Right ventricle myocardium inferior (tissue), 1 donor: ENCODE measurements at regions not wholly inside any gene's neighbourhood (a gene's known extent, or its start where the extent isn't known, plus 50 kb on each side); places are given as distances from the start of the nearest gene placed in this dataset.

Experiments
- ATAC-seq: fragments of 200-7000 bp; cut with Tn5 transposase; one replicate; pipeline ENCODE4 v1.9.1; 2020; ENCODE audit warnings: mild to moderate bottlenecking, moderate library complexity
- DNase-seq: peaks from one replicate; pipeline ENCODE4 v3.0.0; 2021; ENCODE audit errors: missing footprints
- intact Hi-C: fragments of 100-400 bp; cut with DNase I; formaldehyde crosslinking; loops from one replicate; pipeline ENCODE4 v1.11.0; 2022
- donor health status: DM: no; HTN: yes; CAD: no; lungs with severe emphysema.

- ATAC-seq (peak; percentile 82), DNase-seq (peak; percentile 78)
- intact Hi-C loops = loop anchor here (10.0 kb wide), 1 partner anchor 348 kb away; the partner anchor contains the start of gene TLN2
Measured at GRCh38 chr15:62742409-62743171, 300.0 kb upstream of the TPM1 start.

GRCh38 chr15:62745621-62746225 is 296.8 kb upstream of the TPM1 start:
- ATAC-seq = no peak
- no peak for DNase-seq
- intact Hi-C loops = loop anchor here (10.0 kb wide), 1 partner anchor 351 kb away; the partner anchor contains the start of gene TLN2

- ATAC-seq (no peak), DNase-seq (no peak)
- intact Hi-C loops = loop anchor here (10.0 kb wide), 1 partner anchor 353 kb away; the partner anchor contains the start of gene TLN2
Measured at GRCh38 chr15:62748196-62748595, 294.4 kb upstream of the TPM1 start.

GRCh38 chr15:62749036-62749815 is 293.3 kb upstream of the TPM1 start:
- ATAC-seq (no peak), DNase-seq (no peak)
- intact Hi-C loops = loop anchor here (10.0 kb wide), 1 partner anchor 354 kb away; the partner anchor contains the start of gene TLN2

GRCh38 chr15:62750471-62750870 is 292.1 kb upstream of the TPM1 start:
- ATAC-seq (no peak), DNase-seq (no peak)
- intact Hi-C loops = no loop called here

GRCh38 chr15:62752657-62753517 is 289.7 kb upstream of the TPM1 start:
- ATAC-seq (no peak), DNase-seq (no peak)
- intact Hi-C loops = no loop called here

GRCh38 chr15:62753518-62754221 is 288.9 kb upstream of the TPM1 start:
- no peak for DNase-seq
- no peak for ATAC-seq
- intact Hi-C loops = no loop called here

- intact Hi-C loops = no loop called here
- no peak for ATAC-seq
- no peak for DNase-seq
Measured at GRCh38 chr15:62756326-62756994, 286.1 kb upstream of the TPM1 start.

- ATAC-seq (no peak), DNase-seq (no peak)
- intact Hi-C loops = no loop called here
Measured at GRCh38 chr15:62756995-62757360, 285.6 kb upstream of the TPM1 start.

GRCh38 chr15:62757535-62757934 is 285.0 kb upstream of the TPM1 start:
- intact Hi-C loops = no loop called here
- ATAC-seq (no peak), DNase-seq (no peak)

- ATAC-seq (peak; percentile 86), DNase-seq (no peak)
- intact Hi-C loops = no loop called here
Measured at GRCh38 chr15:62758126-62758951, 284.2 kb upstream of the TPM1 start.

- no peak for DNase-seq
- ATAC-seq = peak; percentile 4
- intact Hi-C loops = no loop called here
Measured at GRCh38 chr15:62758952-62759349, 283.6 kb upstream of the TPM1 start.

GRCh38 chr15:62760538-62760937 is 282.0 kb upstream of the TPM1 start:
- intact Hi-C loops = no loop called here
- ATAC-seq (no peak), DNase-seq (no peak)

GRCh38 chr15:62765916-62766315 is 276.6 kb upstream of the TPM1 start:
- DNase-seq = no peak
- ATAC-seq = no peak
- intact Hi-C loops = no loop called here

- intact Hi-C loops = no loop called here
- DNase-seq = no peak
Measured at GRCh38 chr15:62766599-62766998, 275.9 kb upstream of the TPM1 start.

GRCh38 chr15:62769604-62770003 is 272.9 kb upstream of the TPM1 start:
- DNase-seq (no peak), ATAC-seq (no peak)
- intact Hi-C loops = no loop called here

More at GRCh38 chr15:62766599-62766998, 275.9 kb upstream of the TPM1 start:
- ATAC-seq = no peak
